ENCODE measurements at regions not wholly inside any gene's neighbourhood (a gene's known extent, or its start where the extent isn't known, plus 50 kb on each side); places are given as distances from the start of the nearest gene placed in this dataset.

DNA sequence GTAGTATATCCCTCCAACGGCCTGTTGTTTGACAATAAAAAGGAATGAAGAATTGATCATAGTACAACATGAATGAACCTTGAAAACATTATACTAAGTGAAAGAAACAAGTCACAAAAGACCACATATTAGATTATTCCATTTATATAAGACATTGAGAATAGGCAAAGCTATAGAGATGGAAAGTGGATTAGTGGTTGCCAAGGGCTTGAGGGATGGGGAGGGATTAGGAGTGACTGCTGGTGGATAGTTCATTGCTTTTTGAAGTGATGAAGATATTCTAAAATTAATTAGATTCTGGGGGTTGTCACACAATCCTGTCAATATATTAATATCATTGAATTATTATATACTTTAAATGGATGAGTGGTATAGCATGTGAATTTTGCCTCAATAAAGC, 142.5 kb upstream of the DPT start:
- Histone ChIP-seq H3K36me3 (ENCODE audit: insufficient read depth, low read length) (no peaks in the 10 kb centered on the region), H3K4me3 (ENCODE audit: low read length in 2 of 2) (no peak overlapping the region), H3K9me3 (ENCODE audit: control insufficient read depth in 1 of 2, low read length in 2 of 2) (no peaks in the 10 kb centered on the region), H3K27me3 (ENCODE audit: insufficient read depth, low read length) (no peaks in the 10 kb centered on the region), H3K4me1 (ENCODE audit: insufficient read depth, low read length) (no peaks in the 10 kb centered on the region), H3K27ac (ENCODE audit: low read depth, low read length) (no peak overlapping the region)
- intact Hi-C loops (cut with micrococcal nuclease), result no loop called here
- H3K36me3 Mint-ChIP-seq, result no peaks in the 10 kb centered on the region
- no peak for DNase-seq
- peaks cover 0 to 2% of the 10 kb centered on the region in 2 donors for H3K27me3 Mint-ChIP-seq
- no peak overlapping the region for H3K27ac Mint-ChIP-seq
- H3K4me3 Mint-ChIP-seq, result no peak overlapping the region
- CTCF ChIA-PET (ENCODE audit: partially characterized antibody), result no interaction called here
- H3K9me3 Mint-ChIP-seq, result peaks cover 0 to 12% (median 2%) of the 10 kb centered on the region in 8 donors
- POLR2A ChIA-PET (ENCODE audit: partially characterized antibody), result no interaction called here
- peaks cover 0 to 4% (median 0%) of the 10 kb centered on the region in 4 donors for H3K4me1 Mint-ChIP-seq

DNA sequence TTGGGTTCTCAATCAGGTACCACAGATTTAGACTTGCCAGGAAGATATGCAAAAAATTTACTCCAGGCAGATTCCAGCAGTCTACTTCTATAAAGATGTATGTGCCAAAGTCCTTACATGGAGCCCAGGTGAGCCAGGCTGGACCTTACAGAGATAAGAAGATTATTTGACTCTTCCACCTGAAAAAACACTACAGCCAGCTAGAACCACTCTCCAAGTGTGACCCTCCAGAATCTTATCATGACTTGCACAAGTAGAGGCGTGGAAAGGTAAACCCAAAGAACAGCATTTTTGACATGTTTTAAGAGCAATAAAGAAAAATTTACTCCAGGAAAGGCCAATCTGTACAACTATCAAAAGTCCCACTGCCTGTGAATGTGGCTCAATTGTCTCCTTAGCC, 146.8 kb upstream of the DPT start:
- H3K4me1 Mint-ChIP-seq, result no peaks in the 10 kb centered on the region
- Histone ChIP-seq H3K4me3 (ENCODE audit: low read length in 2 of 2) (no peak overlapping the region), H3K27ac (ENCODE audit: low read depth, low read length) (no peak overlapping the region), H3K36me3 (ENCODE audit: insufficient read depth, low read length) (no peaks in the 10 kb centered on the region), H3K9me3 (ENCODE audit: control insufficient read depth in 1 of 2, low read length in 2 of 2) (no peaks in the 10 kb centered on the region), H3K4me1 (ENCODE audit: insufficient read depth, low read length) (no peaks in the 10 kb centered on the region), H3K27me3 (ENCODE audit: insufficient read depth, low read length) (no peaks in the 10 kb centered on the region)
- ChIA-PET POLR2A (ENCODE audit: partially characterized antibody) (no interaction called here), CTCF (ENCODE audit: partially characterized antibody) (no interaction called here)
- intact Hi-C loops (cut with micrococcal nuclease), result no loop called here
- peaks cover 0 to 2% of the 10 kb centered on the region in 2 donors for H3K27me3 Mint-ChIP-seq
- H3K36me3 Mint-ChIP-seq, result no peaks in the 10 kb centered on the region
- DNase-seq, result no peak
- H3K9me3 Mint-ChIP-seq, result peaks cover 0 to 5% (median 0%) of the 10 kb centered on the region in 8 donors
- no peak overlapping the region for H3K27ac Mint-ChIP-seq
- H3K4me3 Mint-ChIP-seq, result no peak overlapping the region

DNA sequence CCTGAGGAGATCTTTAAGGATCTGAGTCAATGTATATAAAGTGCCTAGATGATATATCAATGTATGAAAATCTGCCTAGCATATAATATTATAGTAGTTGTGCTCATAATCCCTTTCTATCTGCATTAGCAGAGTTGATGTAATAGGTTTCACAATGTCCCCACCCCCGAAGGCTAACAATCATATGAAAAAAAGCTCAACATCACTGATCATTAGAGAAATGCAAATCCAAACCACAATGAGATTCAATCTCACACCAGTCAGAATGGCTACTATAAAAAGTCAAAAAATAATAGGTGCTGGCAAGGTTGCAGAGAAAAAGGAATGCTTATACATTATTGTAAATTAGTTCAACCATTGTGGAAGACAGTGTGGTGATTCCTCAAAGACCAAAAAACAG, 147.8 kb upstream of the DPT start:
- Histone ChIP-seq H3K27me3 (ENCODE audit: insufficient read depth, low read length) (no peaks in the 10 kb centered on the region), H3K36me3 (ENCODE audit: insufficient read depth, low read length) (no peaks in the 10 kb centered on the region), H3K9me3 (ENCODE audit: control insufficient read depth in 1 of 2, low read length in 2 of 2) (no peaks in the 10 kb centered on the region), H3K4me1 (ENCODE audit: insufficient read depth, low read length) (no peaks in the 10 kb centered on the region), H3K27ac (ENCODE audit: low read depth, low read length) (no peak overlapping the region), H3K4me3 (ENCODE audit: low read length in 2 of 2) (no peak overlapping the region)
- DNase-seq, result no peak
- H3K36me3 Mint-ChIP-seq, result no peaks in the 10 kb centered on the region
- intact Hi-C loops (cut with micrococcal nuclease), result no loop called here
- H3K4me1 Mint-ChIP-seq, result no peaks in the 10 kb centered on the region
- H3K27ac Mint-ChIP-seq, result no peak overlapping the region
- no peak overlapping the region for H3K4me3 Mint-ChIP-seq
- POLR2A ChIA-PET (ENCODE audit: partially characterized antibody), result no interaction called here
- CTCF ChIA-PET (ENCODE audit: partially characterized antibody), result no interaction called here
- H3K27me3 Mint-ChIP-seq, result peaks cover 0 to 2% of the 10 kb centered on the region in 2 donors
- H3K9me3 Mint-ChIP-seq, result peaks cover 0 to 5% (median 0%) of the 10 kb centered on the region in 8 donors

DNA sequence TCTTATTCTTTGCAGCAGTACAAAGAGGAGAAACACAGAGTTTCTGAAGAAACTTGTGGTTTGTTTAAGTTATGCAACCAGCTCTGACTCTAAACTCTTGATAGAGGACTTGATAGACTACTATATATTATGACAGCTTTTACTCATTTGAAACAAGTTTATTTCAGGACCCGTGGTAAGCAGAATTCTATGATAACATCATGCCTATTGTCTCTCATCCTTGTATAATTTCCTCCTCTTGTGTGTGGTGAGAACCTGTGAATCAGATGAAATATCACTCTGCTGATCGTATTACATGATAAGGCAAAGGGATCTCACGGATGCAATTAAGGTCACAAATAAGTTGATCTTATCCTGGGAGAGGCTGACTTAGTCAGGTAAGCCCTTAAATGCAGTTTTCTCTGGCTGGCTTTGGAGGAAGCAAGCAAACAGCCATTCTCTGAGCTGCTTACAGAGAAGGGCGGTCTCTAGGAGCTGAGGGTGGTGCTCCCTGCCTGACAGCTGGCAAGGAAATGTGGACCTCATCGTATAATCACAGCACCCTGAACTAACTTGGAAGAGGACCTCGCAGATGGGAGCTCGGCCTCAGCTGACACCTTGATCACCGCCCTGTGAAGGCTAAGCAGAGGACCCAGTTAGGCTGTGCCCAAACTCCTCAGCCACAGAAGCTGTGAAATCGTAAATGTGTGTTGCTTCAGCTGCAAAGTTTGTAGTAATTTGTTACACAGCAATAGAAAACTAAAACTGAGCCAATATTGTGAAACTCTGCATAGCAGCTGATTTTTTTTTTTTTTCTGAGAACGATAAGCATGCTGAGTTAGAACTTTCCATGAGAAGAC, 151.1 kb upstream of the DPT start:
- Mint-ChIP-seq H3K27ac (peak overlapping the region in 1 of 7 donors; percentile 70), H3K27me3 (no peaks in the 10 kb centered on the region), H3K4me1 (no peaks in the 10 kb centered on the region), H3K9me3 (peaks cover 0 to 8% (median 5%) of the 10 kb centered on the region in 8 donors), H3K4me3 (no peak overlapping the region), H3K36me3 (no peaks in the 10 kb centered on the region)
- intact Hi-C loops (cut with micrococcal nuclease), result no loop called here
- no peak for DNase-seq
- Histone ChIP-seq H3K4me1 (ENCODE audit: insufficient read depth, low read length) (no peaks in the 10 kb centered on the region), H3K27ac (ENCODE audit: low read depth, low read length) (no peak overlapping the region), H3K4me3 (ENCODE audit: low read length in 2 of 2) (no peak overlapping the region), H3K36me3 (ENCODE audit: insufficient read depth, low read length) (no peaks in the 10 kb centered on the region), H3K9me3 (ENCODE audit: control insufficient read depth in 1 of 2, low read length in 2 of 2) (no peaks in the 10 kb centered on the region), H3K27me3 (ENCODE audit: insufficient read depth, low read length) (no peaks in the 10 kb centered on the region)
- POLR2A ChIA-PET (ENCODE audit: partially characterized antibody), result no interaction called here
- CTCF ChIA-PET (ENCODE audit: partially characterized antibody), result no interaction called here

DNA sequence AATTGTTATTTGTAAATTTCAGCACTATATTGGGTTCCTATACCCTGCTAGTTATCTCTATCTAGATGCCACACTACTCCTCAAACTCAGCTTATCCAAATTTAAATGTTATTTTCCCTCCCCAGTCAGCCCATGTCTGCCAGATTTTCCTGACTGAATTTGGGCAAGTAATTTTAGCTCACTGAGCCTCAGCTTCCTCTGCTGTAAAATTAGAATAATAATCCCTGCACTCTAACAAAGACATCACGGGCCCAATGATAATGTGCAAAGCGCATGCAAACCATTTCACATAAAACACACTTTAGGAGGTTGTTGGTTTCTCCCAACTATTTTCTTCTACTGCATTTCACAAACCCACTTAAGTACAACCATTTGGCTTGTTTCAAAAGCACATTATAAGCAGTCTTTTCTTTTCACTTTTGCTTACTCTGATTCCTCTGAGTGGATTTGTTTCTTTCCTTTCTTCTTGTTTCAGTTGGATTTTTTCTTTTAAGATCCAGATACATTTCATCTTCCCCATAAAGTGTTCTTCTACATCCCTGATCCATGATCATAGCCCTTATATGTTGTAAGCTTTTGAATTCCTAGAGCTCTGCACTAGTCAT, 152.8 kb upstream of the DPT start:
- H3K9me3 Mint-ChIP-seq, result peaks cover 0 to 13% (median 8%) of the 10 kb centered on the region in 8 donors
- H3K4me1 Mint-ChIP-seq, result no peaks in the 10 kb centered on the region
- H3K36me3 Mint-ChIP-seq, result no peaks in the 10 kb centered on the region
- H3K4me1 ChIP-seq (ENCODE audit: insufficient read depth, low read length), result no peaks in the 10 kb centered on the region
- no peak overlapping the region for H3K4me3 Mint-ChIP-seq
- H3K27me3 ChIP-seq (ENCODE audit: insufficient read depth, low read length), result no peaks in the 10 kb centered on the region
- CTCF ChIA-PET (ENCODE audit: partially characterized antibody), result no interaction called here
- H3K27ac ChIP-seq (ENCODE audit: low read depth, low read length), result no peak overlapping the region
- H3K27ac Mint-ChIP-seq, result no peak overlapping the region
- DNase-seq, result no peak
- H3K4me3 ChIP-seq (ENCODE audit: low read length in 2 of 2), result no peak overlapping the region
- intact Hi-C loops (cut with micrococcal nuclease), result no loop called here
- H3K36me3 ChIP-seq (ENCODE audit: insufficient read depth, low read length), result no peaks in the 10 kb centered on the region
- peaks cover 0 to 2% of the 10 kb centered on the region in 2 donors for H3K27me3 Mint-ChIP-seq
- no peaks in the 10 kb centered on the region for H3K9me3 ChIP-seq (ENCODE audit: control insufficient read depth in 1 of 2, low read length in 2 of 2)
- POLR2A ChIA-PET (ENCODE audit: partially characterized antibody), result no interaction called here

DNA sequence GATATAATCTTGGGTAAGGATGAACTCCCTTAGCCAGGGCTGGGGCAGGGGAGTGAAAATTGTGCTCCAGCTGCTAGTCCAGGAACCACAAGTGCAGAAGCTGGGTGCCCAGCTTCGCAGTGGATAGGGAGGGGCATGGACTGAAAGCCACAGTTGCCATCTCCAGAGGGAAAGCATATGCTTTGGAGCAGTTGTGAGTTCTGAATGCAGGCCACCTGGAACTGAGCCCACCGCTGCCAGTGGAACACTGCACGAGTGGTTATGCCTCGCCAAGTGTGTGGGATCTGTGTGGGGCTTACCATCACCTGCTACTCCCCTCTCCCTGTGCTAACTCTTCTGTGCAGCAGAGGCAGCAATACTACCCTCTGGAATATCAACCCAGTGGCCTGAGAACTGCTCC, 158.4 kb upstream of the DPT start:
- Histone ChIP-seq H3K27ac (ENCODE audit: low read depth, low read length) (no peak overlapping the region), H3K4me3 (ENCODE audit: low read length in 2 of 2) (no peak overlapping the region), H3K27me3 (ENCODE audit: insufficient read depth, low read length) (no peaks in the 10 kb centered on the region), H3K36me3 (ENCODE audit: insufficient read depth, low read length) (no peaks in the 10 kb centered on the region), H3K9me3 (ENCODE audit: control insufficient read depth in 1 of 2, low read length in 2 of 2) (no peaks in the 10 kb centered on the region), H3K4me1 (ENCODE audit: insufficient read depth, low read length) (no peaks in the 10 kb centered on the region)
- CTCF ChIA-PET (ENCODE audit: partially characterized antibody), result no interaction called here
- no peaks in the 10 kb centered on the region for H3K36me3 Mint-ChIP-seq
- no peak for DNase-seq
- POLR2A ChIA-PET (ENCODE audit: partially characterized antibody), result no interaction called here
- H3K9me3 Mint-ChIP-seq, result peaks cover 0 to 15% (median 8%) of the 10 kb centered on the region in 8 donors
- intact Hi-C loops (cut with micrococcal nuclease), result no loop called here
- H3K27ac Mint-ChIP-seq, result no peak overlapping the region
- no peaks in the 10 kb centered on the region for H3K4me1 Mint-ChIP-seq
- H3K27me3 Mint-ChIP-seq, result peaks cover 2 to 5% of the 10 kb centered on the region in 2 donors
- H3K4me3 Mint-ChIP-seq, result no peak overlapping the region

DNA sequence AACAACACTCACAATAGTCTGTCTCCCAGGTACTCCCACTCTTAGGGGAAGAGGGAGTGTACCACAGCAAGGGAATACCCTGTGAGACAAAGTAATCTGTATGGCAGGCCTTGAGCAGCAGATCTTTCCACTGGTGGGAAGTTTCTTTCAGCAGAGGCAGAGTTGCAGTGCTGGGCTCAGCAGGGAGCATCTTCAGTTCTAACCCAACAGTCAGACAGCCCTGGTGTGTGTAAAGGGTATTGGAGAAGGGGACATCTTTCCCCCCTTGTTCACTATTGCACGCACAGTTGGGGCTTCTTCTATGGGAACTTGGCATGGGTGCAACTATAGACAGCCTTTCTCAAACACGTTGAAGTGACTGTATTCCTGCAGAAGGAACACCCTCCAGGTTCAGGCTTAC, 159.4 kb upstream of the DPT start:
- H3K36me3 ChIP-seq (ENCODE audit: insufficient read depth, low read length), result no peaks in the 10 kb centered on the region
- intact Hi-C loops (cut with micrococcal nuclease), result no loop called here
- Mint-ChIP-seq H3K4me1 (no peaks in the 10 kb centered on the region), H3K27me3 (peaks cover 2 to 5% of the 10 kb centered on the region in 2 donors), H3K9me3 (peaks cover 0 to 15% (median 8%) of the 10 kb centered on the region in 8 donors), H3K4me3 (no peak overlapping the region), H3K27ac (no peak overlapping the region), H3K36me3 (no peaks in the 10 kb centered on the region)
- DNase-seq, result no peak
- H3K4me3 ChIP-seq (ENCODE audit: low read length in 2 of 2), result no peak overlapping the region
- H3K9me3 ChIP-seq (ENCODE audit: control insufficient read depth in 1 of 2, low read length in 2 of 2), result no peaks in the 10 kb centered on the region
- CTCF ChIA-PET (ENCODE audit: partially characterized antibody), result no interaction called here
- POLR2A ChIA-PET (ENCODE audit: partially characterized antibody), result no interaction called here
- H3K27ac ChIP-seq (ENCODE audit: low read depth, low read length), result no peak overlapping the region
- no peaks in the 10 kb centered on the region for H3K4me1 ChIP-seq (ENCODE audit: insufficient read depth, low read length)
- H3K27me3 ChIP-seq (ENCODE audit: insufficient read depth, low read length), result no peaks in the 10 kb centered on the region

Measured in CD4-positive, alpha-beta memory T cell (primary cell).